DOHH2 (cell line): ENCODE measurements at regions not wholly inside any gene's neighbourhood (a gene's known extent, or its start where the extent isn't known, plus 50 kb on each side); places are given as distances from the start of the nearest gene placed in this dataset.

Experiments
- H3F3A ChIP-seq: fragments of 200-600 bp; sonication (generic), shearing (Covaris generic); 2 replicates; pipeline ENCODE4 v1.6.0; 2016; ENCODE audit warnings: antibody characterized with exemption, mild to moderate bottlenecking; ENCODE audit not compliant: control insufficient read depth, insufficient read depth
- H3K27ac ChIP-seq: fragments of 200-600 bp; sonication (generic); 2 replicates; pipeline ENCODE4 v1.5.1; 2014; ENCODE audit warnings: low read depth, mild to moderate bottlenecking, low read length, moderate library complexity
- H3K27me3 ChIP-seq: fragments of 200-600 bp; sonication (generic); 2 replicates; pipeline ENCODE4 v1.6.1; 2014; ENCODE audit warnings: mild to moderate bottlenecking, low read length, mixed read lengths; ENCODE audit not compliant: control insufficient read depth
- H3K36me3 ChIP-seq: fragments of 200-600 bp; sonication (generic); 2 replicates; pipeline ENCODE4 v1.6.1; 2014; ENCODE audit warnings: mild to moderate bottlenecking, low read length, moderate library complexity, mixed read lengths; ENCODE audit not compliant: control insufficient read depth
- H3K4me1 ChIP-seq: fragments of 200-600 bp; sonication (generic); 2 replicates; pipeline ENCODE4 v1.6.1; 2014; ENCODE audit warnings: mild to moderate bottlenecking, low read length, mixed read lengths; ENCODE audit not compliant: control insufficient read depth
- H3K4me2 ChIP-seq: fragments of 200-600 bp; sonication (generic); 2 replicates; pipeline ENCODE4 v1.6.0; 2014; ENCODE audit warnings: mild to moderate bottlenecking, low read length, moderate library complexity
- H3K4me3 ChIP-seq: fragments of 200-600 bp; sonication (generic); 2 replicates; pipeline ENCODE4 v1.5.1; 2014; ENCODE audit warnings: mild to moderate bottlenecking, low read length, mixed read lengths
- H3K79me2 ChIP-seq: fragments of 200-600 bp; sonication (generic); 2 replicates; pipeline ENCODE4 v1.6.1; 2014; ENCODE audit warnings: mild to moderate bottlenecking, low read length, mixed read lengths; ENCODE audit not compliant: control insufficient read depth
- H3K9me2 ChIP-seq: fragments of 200-600 bp; sonication (generic); replicated peaks from 2 replicates; pipeline ENCODE4 v1.6.1; 2014; ENCODE audit warnings: mild to moderate bottlenecking, low read length, mixed read lengths; ENCODE audit not compliant: control insufficient read depth
- H3K9me3 ChIP-seq: fragments of 200-600 bp; sonication (generic); 2 replicates; pipeline ENCODE4 v1.6.1; 2014; ENCODE audit warnings: antibody characterized with exemption, low read length, mixed read lengths; ENCODE audit not compliant: control insufficient read depth, insufficient read depth
- H4K20me1 ChIP-seq: fragments of 200-600 bp; sonication (generic); 2 replicates; pipeline ENCODE4 v1.6.0; 2014; ENCODE audit warnings: low read depth, mild to moderate bottlenecking, antibody characterized with exemption, low read length, moderate library complexity; ENCODE audit not compliant: control insufficient read depth, insufficient read depth
- EZH2phosphoT487 ChIP-seq: fragments of 200-600 bp; sonication (generic); IDR thresholded peaks from 2 replicates; pipeline ENCODE4 v1.6.1; 2017; ENCODE audit warnings: borderline replicate concordance, mild to moderate bottlenecking, antibody characterized with exemption, low read length, moderate library complexity, mixed read lengths
- TF ChIP-seq, protein P1 (sequence below): fragments of 200-600 bp; sonication (generic); IDR thresholded peaks from one replicate; pipeline ENCODE4 v1.5.1; 2014; ENCODE audit warnings: antibody characterized with exemption, mild to moderate bottlenecking, low read depth, low read length; ENCODE audit not compliant: poor library complexity, severe bottlenecking

GRCh38 chr17:56020369-56020768 lies 132.9 kb upstream of the ANKFN1 start:
- no peak overlapping the region for H3K4me2 ChIP-seq
- H3K27ac ChIP-seq, result no peak overlapping the region
- H3F3A ChIP-seq, result no peaks in the 10 kb centered on the region
- H3K27me3 ChIP-seq, result peaks cover 6% of the 10 kb centered on the region; the same call in 1 of the 2 replicates
- no peaks in the 10 kb centered on the region for H4K20me1 ChIP-seq
- H3K79me2 ChIP-seq, result no peaks in the 10 kb centered on the region
- TF ChIP-seq EZH2phosphoT487, result no peak
- TF ChIP-seq, protein P1, sequence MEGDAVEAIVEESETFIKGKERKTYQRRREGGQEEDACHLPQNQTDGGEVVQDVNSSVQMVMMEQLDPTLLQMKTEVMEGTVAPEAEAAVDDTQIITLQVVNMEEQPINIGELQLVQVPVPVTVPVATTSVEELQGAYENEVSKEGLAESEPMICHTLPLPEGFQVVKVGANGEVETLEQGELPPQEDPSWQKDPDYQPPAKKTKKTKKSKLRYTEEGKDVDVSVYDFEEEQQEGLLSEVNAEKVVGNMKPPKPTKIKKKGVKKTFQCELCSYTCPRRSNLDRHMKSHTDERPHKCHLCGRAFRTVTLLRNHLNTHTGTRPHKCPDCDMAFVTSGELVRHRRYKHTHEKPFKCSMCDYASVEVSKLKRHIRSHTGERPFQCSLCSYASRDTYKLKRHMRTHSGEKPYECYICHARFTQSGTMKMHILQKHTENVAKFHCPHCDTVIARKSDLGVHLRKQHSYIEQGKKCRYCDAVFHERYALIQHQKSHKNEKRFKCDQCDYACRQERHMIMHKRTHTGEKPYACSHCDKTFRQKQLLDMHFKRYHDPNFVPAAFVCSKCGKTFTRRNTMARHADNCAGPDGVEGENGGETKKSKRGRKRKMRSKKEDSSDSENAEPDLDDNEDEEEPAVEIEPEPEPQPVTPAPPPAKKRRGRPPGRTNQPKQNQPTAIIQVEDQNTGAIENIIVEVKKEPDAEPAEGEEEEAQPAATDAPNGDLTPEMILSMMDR, result no peak
- H3K9me3 ChIP-seq, result no peaks in the 10 kb centered on the region
- no peak overlapping the region for H3K4me3 ChIP-seq
- H3K4me1 ChIP-seq, result no peaks in the 10 kb centered on the region
- H3K9me2 ChIP-seq, result no peaks in the 10 kb centered on the region
- H3K36me3 ChIP-seq, result no peaks in the 10 kb centered on the region

DNA sequence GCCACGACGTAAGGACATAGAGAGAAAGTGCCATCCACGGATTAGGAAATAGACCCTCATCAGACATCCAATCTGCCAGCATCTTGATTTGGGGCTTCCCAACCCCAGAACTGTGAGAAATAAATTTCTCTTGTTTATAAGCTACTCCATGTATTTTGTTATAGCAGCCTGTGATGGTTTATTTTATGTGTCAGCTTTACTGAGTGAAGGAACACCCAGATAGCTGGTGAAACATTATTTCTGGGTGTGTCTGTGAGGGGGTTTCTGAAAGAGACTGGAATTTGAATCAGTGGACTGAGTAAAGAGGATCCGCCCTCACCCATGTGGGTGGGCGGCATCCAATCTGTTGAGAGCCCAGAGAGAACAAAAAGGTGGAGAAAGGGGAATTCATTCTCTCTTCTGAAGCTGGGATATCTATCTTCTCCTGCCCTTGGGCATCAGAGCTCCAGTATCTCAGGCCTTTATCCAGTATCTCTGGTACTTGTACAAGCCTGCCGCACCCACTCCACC lies 131.5 kb upstream of the ANKFN1 start:
- Histone ChIP-seq H3K27ac (no peak overlapping the region), H3K27me3 (peaks cover 6% of the 10 kb centered on the region; the same call in 1 of the 2 replicates), H3K4me2 (no peak overlapping the region), H3K9me3 (no peaks in the 10 kb centered on the region), H3K9me2 (no peaks in the 10 kb centered on the region), H3K4me3 (no peak overlapping the region), H4K20me1 (no peaks in the 10 kb centered on the region), H3K79me2 (no peaks in the 10 kb centered on the region), H3K4me1 (no peaks in the 10 kb centered on the region), H3F3A (no peaks in the 10 kb centered on the region), H3K36me3 (no peaks in the 10 kb centered on the region)
- TF ChIP-seq, protein P1, result no peak
- TF ChIP-seq EZH2phosphoT487, result no peak

- H3K4me3 ChIP-seq, result no peak overlapping the region
- H4K20me1 ChIP-seq, result no peaks in the 10 kb centered on the region
- H3K27ac ChIP-seq, result no peak overlapping the region
- TF ChIP-seq, protein P1, result no peak
- no peaks in the 10 kb centered on the region for H3F3A ChIP-seq
- H3K9me3 ChIP-seq, result no peaks in the 10 kb centered on the region
- H3K79me2 ChIP-seq, result no peaks in the 10 kb centered on the region
- no peaks in the 10 kb centered on the region for H3K4me1 ChIP-seq
- H3K27me3 ChIP-seq, result peaks cover 2% of the 10 kb centered on the region; the same call in 1 of the 2 replicates
- no peak overlapping the region for H3K4me2 ChIP-seq
- no peaks in the 10 kb centered on the region for H3K9me2 ChIP-seq
- no peaks in the 10 kb centered on the region for H3K36me3 ChIP-seq
Observed at GRCh38 chr17:56023851-56024250, 129.4 kb upstream of the ANKFN1 start.
